ENCODE measurements at regions not wholly inside any gene's neighbourhood (a gene's known extent, or its start where the extent isn't known, plus 50 kb on each side); places are given as distances from the start of the nearest gene placed in this dataset.

DNA sequence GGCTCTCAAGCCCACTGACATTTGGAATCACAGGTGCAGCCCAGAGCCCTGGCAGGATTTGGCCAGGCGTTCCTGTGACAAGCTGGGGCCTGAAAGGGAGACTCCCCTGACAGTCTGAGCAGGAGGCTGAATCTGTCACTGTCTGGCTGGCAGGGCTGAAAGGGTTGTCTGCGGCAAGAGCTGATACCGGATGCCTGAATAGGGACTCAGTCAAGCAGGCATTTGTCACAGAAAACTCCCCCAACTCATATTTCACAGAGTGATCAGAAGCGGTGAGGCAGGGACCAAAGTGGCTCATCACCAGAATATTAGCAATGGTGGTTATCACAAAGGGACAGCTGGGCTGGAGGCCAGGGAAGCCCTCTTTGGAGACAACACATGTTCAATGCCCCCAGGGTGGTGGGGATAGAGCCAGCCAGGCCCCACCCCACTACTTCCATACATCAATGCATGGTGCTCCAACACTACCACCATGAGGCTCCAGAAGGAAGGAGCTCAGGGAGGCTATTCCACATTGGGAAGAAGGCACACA is 295.5 kb downstream of the DTWD2 start:
- no peak for TF ChIP-seq POLR2A (IDR thresholded peaks at IDR 0.05; ENCODE audit: low read depth, low read length)
- no peak for TF ChIP-seq TAF1 (IDR thresholded peaks at IDR 0.05; ENCODE audit: borderline replicate concordance, low read depth, low read length)
- no peak for TF ChIP-seq POLR2AphosphoS5 (IDR thresholded peaks at IDR 0.05; ENCODE audit: low read depth, low read length)

Data from GM12892 (cell line).